GM18520 (cell line): ENCODE measurements at regions not wholly inside any gene's neighbourhood (a gene's known extent, or its start where the extent isn't known, plus 50 kb on each side); places are given as distances from the start of the nearest gene placed in this dataset.

Experiments
- ATAC-seq: cut with Tn5 transposase; IDR thresholded peaks from one replicate; pipeline ENCODE4 v1.9.1; 2021; ENCODE audit not compliant: unreplicated experiment

GRCh38 chr7:21024485-21024867, 237.8 kb upstream of the SP8 start:
- ATAC-seq, result no peak

DNA sequence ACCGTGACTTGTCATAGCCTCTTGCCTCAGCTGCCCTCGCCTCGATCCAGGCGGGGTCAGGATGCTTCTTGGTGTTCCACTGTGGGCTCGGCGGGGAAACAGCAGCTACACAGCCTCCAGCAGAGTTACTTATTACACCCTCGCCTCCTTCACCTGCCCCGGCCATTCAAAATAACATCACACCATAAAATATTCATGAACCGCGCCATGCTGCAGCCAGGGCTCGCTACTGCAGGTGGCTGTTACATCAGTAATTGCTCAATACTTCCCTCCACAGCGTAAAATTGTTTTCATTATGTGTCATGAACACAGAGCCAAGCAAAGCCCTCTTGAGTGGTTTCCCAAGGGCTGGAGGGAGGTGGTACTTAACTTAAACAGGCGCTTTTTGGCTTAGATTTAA, 241.5 kb upstream of the SP8 start:
- no peak for ATAC-seq

- ATAC-seq, result no peak
Measured at GRCh38 chr7:21028599-21028998, 241.9 kb upstream of the SP8 start.

DNA sequence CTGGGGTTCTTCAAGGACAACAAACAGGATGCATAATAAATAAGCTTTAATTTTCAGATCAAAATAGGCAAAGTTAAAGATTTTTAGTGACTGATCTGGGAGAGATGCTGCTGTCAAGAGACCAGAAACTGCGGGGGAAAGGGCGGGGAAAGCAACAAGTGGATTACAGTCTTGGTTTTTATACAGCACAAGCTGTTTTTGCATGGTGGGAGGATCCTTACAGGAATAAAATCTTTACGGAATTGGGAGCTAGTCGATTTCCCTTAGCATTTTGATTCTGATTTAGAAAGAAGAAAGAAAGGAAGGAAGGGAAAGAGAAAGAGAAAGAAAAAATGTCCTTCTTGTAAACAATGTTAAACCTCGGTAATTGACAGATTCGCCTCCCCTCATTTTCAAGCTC, 242.3 kb upstream of the SP8 start:
- ATAC-seq, result no peak

DNA sequence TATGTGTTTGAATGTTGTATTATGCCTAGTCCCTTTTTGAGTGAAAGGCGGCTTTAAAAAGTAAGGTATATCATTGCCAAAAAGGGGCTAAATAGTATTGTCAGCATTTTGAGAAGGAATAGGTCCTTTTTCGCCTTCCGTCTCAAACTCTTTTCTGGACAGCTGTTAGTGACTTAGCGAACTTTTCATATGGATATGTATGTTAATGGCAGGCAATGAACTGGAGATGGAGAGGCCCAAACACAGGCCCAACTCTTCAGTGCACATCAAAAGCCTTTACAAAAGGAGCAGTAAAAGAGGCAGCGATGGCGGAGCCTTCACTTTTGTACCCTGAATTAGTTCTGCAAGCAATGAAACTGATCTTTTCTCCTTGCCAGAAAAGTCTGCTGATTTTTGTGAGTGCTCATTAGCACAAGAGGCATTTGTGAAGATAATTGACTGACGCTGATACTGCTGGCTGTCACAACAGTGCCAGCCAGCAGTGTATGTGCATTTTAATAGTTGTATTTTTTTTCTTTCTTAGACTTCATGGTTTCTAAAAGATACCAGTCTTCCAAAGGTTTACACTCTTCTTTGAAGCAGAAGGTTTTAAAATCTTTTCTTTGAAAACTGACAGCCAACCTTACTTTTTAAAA, 243.7 kb upstream of the SP8 start:
- ATAC-seq, result no peak

GRCh38 chr7:21041252-21041651, 254.6 kb upstream of the SP8 start:
- no peak for ATAC-seq

DNA sequence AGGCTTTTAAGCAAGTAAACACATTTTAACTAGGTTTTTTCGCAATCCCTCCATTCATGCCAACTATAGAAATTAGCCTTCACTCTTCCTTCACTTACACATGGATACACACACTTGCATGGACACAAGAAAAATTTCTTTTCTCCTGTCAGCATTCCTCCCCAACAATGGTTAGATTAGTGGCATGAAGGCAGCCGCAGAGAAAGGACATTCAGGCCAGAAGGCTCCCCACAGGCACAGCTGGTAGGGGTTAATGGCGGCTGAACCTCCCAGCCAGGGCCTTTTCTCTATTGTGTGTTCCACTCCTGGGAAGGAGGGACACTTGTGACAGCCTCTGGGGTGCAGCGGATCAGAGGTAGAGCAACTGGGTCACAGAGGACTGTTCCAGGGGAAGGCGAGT, 255.0 kb upstream of the SP8 start:
- no peak for ATAC-seq

GRCh38 chr7:21044384-21044783, 257.7 kb upstream of the SP8 start:
- no peak for ATAC-seq

DNA sequence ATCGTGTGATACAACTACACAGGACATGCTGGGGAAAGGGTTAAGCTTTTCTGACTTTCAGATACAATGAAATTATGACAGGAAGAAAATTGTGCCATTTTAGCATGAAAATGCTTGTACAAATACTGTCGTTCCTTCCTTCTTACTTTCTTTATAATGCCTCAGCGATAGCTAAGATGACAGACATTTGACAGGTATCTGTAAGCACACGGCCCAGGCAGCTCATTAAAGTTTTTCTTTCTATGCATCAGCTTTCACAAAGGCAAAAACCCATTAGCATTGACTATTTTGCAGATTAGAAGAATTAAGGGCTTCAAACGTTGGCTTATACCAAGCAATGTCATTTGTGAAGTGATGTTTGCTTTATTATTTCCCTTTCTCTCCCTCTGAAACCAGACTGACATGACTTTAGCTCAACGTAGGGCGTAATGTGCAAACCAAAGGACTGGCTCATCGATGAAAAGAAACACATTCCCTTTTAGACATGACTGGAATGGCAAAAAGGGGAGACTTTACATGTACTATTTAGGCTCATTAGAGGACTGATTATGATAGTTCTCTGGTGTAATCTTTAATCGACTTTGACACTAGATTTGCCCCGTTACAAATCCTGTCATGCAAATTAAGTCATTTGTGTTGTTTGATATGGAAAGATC, 258.4 kb upstream of the SP8 start:
- no peak for ATAC-seq

DNA sequence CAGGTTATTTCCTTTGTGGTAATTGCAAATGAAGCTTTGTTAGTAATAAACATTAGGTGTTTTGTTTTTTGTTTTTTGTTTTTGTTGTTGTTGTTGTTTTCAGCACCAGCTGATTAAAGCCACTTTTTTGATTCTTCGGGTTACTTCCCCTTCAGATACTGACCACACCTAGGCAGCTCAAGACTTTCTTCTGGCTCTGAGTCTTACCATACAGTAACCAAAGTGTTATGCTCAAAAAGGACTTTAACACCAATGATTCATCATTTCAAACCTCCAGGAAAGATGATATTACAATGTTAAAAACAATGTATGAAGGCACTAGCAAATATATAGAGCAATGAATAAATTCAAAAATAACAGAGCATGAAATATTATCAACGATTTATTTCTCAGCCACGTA, 265.2 kb upstream of the SP8 start:
- ATAC-seq, result no peak

- ATAC-seq, result no peak
Measured at GRCh38 chr7:21054427-21055112, 267.9 kb upstream of the SP8 start.

DNA sequence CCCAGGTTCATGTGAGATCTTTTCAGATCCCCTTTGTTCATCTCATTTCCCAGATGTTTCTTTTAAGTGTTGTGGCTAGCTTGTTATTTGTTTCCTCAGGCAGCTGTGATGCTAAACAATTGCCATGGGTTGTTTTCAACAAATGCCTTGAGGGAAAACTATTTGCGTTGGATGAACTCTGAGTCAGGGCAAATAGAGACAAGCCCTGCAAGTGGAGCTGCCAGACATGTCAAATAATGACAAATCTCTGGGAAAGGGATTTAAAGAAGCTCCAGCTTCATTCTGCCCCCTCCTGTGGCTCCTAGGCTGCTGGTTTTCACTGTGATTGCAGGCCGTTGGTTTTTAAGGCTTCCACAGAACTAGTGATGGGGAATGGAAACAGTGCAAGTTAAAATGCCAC, 272.4 kb upstream of the SP8 start:
- no peak for ATAC-seq

- no peak for ATAC-seq
Measured at GRCh38 chr7:21063106-21063505, 276.4 kb upstream of the SP8 start.

- ATAC-seq, result no peak
Measured at GRCh38 chr7:21064698-21065648, 278.3 kb upstream of the SP8 start.

- ATAC-seq, result no peak
Measured at GRCh38 chr7:21066221-21066620, 279.5 kb upstream of the SP8 start.

DNA sequence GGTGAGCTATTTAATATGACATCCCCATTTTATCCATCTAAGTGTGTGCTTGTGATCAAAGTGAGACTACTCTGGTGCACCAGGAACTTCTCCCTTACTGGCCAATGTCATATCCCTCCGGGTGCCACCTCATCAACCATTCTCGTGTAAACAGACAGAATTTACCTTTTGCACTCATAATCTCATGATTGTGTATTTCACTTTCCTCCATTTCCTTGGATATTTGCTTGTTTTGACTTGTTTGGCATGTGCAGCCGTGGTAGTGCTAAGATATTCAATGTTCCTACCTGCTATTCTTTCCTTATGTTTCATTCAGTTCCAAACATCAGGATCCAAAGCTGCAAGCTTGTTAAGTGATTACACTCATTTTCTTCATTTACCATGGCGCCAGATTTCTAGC, 280.5 kb upstream of the SP8 start:
- ATAC-seq, result no peak

DNA sequence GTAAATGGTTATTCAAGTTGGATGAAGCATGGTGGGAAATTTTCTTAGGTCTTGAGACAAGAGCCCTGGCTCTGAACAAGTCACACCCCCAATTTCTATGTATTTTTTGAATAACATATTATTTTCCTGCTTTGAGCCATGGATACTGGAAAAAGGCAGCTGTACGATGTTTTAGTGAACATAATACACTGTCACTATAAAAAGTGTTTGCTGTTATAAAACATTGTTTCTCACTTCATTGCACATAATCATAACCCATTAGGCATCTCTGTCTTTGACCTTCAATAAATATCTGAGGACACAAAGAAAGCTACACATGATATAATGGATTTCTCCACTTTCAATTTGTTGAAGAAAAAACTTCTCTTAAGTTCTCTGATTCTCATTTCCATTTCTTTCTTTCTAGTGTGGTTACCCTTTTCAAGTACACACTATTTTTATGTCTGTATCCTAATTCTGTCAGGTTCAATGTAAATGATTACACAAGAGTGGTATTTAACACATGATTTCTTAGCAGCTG, 283.9 kb upstream of the SP8 start:
- no peak for ATAC-seq

DNA sequence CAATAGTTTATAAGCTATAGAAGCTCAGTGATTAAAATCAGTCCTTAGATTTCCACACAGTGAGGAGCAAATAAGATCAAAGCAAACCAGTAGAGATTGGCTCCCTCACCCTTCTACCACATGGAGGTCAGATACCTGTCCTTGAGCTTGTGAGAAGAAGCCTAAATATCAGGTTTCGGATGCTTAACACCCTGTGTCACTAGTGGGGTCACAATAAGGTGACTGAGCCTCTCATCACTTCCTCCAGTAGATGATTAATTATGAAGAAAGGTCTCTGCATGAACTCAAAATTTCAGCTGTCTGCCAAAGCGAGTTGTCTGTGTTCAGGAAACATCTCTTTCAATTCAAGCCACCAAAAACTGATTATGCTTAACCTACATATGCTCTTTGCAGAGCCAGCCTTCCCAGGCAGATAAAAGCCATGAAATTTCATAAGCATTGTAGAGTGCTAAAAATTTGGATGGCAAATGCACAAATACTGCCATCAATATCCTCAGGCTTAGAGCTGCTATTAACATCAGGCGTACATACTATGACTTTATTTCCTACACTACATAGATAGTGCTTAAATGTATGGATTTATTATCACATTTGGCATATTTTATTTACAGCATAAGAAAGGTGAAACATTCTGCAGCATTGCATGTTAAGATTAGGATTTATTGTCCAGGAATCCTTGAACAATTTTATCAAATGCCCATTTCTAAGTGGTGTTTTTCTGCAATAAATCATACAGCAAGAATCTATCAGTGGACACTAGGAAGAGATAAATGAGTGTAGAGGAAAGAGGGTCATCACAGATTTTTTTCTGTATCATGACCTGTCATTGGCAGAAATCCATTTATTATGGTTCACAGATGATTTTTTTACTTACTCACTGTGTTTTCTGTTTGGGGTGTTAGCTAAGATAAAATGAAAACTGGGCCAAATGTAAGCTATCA, 285.1 kb upstream of the SP8 start:
- ATAC-seq, result peak; percentile 65

DNA sequence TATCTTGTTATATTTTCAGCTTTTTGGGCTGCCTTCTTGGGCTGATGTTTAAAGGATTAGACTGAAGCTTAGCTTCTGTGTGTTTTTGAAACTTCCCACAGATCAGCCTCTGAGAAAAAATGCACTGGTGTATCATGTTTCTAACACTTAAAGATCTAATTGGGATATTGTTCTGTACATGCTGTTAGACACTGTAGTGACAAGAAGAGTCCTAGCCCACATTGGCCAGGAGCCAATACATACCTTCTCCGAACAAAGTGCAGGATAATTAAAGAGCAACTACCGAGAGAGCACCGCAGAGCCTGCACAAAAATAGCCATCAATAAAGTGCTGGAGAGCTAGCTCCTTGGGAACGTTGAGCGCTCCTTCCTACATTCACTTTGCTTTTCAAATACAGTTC, 289.4 kb upstream of the SP8 start:
- no peak for ATAC-seq

- ATAC-seq, result no peak
Measured at GRCh38 chr7:21076574-21076973, 289.9 kb upstream of the SP8 start.
